SK-N-MC (cell line): ENCODE measurements at regions not wholly inside any gene's neighbourhood (a gene's known extent, or its start where the extent isn't known, plus 50 kb on each side); places are given as distances from the start of the nearest gene placed in this dataset.
"Not testable (repeated sequence)": the region's sequence is repeated elsewhere in the genome, so short reads cannot be mapped to it uniquely, and the experiment has no call there.

Source experiments
- DNase-seq: peaks from one replicate; pipeline ENCODE4 v3.0.0-alpha.2; 2011; ENCODE audit warnings: low read depth, low spot score
- H3K27ac ChIP-seq: fragments of 200-600 bp; sonication (generic); 2 replicates; pipeline ENCODE4 v1.5.1; 2016; ENCODE audit warnings: mixed run types
- H3K36me3 ChIP-seq: fragments of 200-600 bp; sonication (generic); 2 replicates; pipeline ENCODE4 v1.6.1; 2017; ENCODE audit warnings: antibody characterized with exemption, low read length, mixed read lengths; ENCODE audit not compliant: insufficient read depth
- H3K4me3 ChIP-seq: fragments of 200-600 bp; sonication (generic); 2 replicates; pipeline ENCODE4 v1.5.1; 2016
- H3K9ac ChIP-seq: fragments of 200-600 bp; sonication (generic); 2 replicates; pipeline ENCODE4 v1.8.0; 2017; ENCODE audit warnings: mixed run types, mixed read lengths; ENCODE audit not compliant: insufficient read length
- H3K9me3 ChIP-seq: fragments of 200-600 bp; sonication (generic); 2 replicates; pipeline ENCODE4 v1.6.1; 2017; ENCODE audit warnings: low read depth, mild to moderate bottlenecking, antibody characterized with exemption, low read length, moderate library complexity, mixed read lengths
- EZH2 ChIP-seq: fragments of 200-600 bp; sonication (generic); IDR thresholded peaks from one replicate; pipeline ENCODE4 v1.6.1; 2017; ENCODE audit warnings: antibody characterized with exemption
- FOXP2 ChIP-seq: optimal IDR thresholded peaks from 2 replicates; pipeline ENCODE3; 2011; ENCODE audit warnings: mild to moderate bottlenecking, moderate library complexity; ENCODE audit not compliant: insufficient read depth; ENCODE audit errors: extremely low read length, control extremely low read depth
- POLR2AphosphoS5 ChIP-seq: IDR thresholded peaks from 2 replicates; pipeline ENCODE4 v1.6.1; 2012; ENCODE audit warnings: mild to moderate bottlenecking, low read depth, low read length, borderline replicate concordance

GRCh38 chr3:103992469-103992868, 1374.2 kb upstream of the ALCAM start:
- Histone ChIP-seq H3K4me3 (no peak overlapping the region), H3K36me3 (no peaks in the 10 kb centered on the region), H3K9ac (no peak overlapping the region), H3K27ac (no peak overlapping the region), H3K9me3 (no peaks in the 10 kb centered on the region)
- TF ChIP-seq POLR2AphosphoS5, result no peak
- no peak for TF ChIP-seq FOXP2
- TF ChIP-seq EZH2, result no peak
- DNase-seq, result no peak

DNA sequence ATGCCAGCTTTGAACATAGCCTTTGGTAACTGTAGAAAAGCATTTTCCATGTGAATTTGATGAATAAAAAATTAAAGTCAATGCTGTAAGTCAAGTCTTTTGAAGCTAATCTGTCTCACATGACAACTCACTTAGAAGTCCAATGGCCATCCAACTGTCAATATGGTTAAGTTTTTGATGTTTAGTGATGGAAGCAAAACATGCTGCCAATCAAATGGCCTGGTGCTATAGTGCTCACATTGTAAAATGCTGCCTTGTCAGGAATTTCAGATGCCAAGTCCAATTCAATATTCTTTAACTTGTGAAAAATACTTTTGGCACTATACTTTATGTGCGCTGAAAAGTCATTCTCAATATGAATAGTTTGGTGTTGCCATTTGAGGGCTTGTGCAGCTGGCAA, 1361.8 kb upstream of the ALCAM start:
- no peak for DNase-seq
- Histone ChIP-seq H3K9ac (no peak overlapping the region), H3K4me3 (no peak overlapping the region), H3K9me3 (no peaks in the 10 kb centered on the region), H3K27ac (no peak overlapping the region), H3K36me3 (no peaks in the 10 kb centered on the region)
- TF ChIP-seq EZH2, result no peak
- TF ChIP-seq FOXP2, result no peak
- TF ChIP-seq POLR2AphosphoS5, result no peak

DNA sequence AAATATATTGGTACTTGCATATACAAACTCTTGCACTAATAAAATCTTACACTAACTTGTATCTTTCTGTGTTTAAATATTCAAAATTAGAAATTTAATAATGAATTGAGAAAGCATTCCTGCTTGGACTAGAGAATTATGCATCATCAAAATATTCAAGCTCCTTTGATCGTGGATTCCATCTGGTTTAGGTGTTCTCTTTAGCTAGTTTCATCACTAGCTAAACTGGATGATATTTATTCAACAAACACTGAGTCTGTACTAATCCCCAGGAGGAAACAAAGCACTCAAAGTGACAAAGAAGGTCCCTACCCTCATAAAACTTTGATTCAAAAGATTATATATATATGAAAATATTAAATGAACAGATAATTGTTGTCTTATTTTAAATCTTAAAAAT, 1360.9 kb upstream of the ALCAM start:
- H3K9me3 ChIP-seq, result no peaks in the 10 kb centered on the region
- DNase-seq, result no peak
- TF ChIP-seq POLR2AphosphoS5 (no peak), FOXP2 (no peak), EZH2 (no peak)
- H3K36me3 ChIP-seq, result no peaks in the 10 kb centered on the region
- H3K4me3 ChIP-seq, result no peak overlapping the region
- no peak overlapping the region for H3K9ac ChIP-seq
- no peak overlapping the region for H3K27ac ChIP-seq

DNA sequence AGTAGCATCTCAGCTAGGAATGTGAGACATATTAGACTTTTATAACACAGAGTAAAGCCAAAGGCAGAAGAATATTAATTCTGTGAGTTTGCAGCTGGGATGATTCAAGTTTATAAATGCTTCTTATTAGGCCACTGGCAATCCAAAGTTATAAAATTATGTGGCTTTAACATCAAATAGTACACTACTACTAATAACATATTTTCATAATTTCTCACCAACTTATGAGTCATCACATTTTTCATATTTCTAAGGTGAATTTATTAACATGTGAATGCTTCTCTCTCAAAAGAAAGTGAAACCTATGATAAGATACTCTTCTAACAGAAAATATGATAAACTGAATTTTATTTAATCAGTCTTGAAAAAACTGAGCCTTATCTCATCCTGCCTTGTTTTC, 1348.2 kb upstream of the ALCAM start:
- TF ChIP-seq FOXP2, result no peak
- TF ChIP-seq EZH2, result no peak
- no peak for TF ChIP-seq POLR2AphosphoS5
- DNase-seq, result no peak
- H3K4me3 ChIP-seq, result no peak overlapping the region
- no peaks in the 10 kb centered on the region for H3K9me3 ChIP-seq
- no peaks in the 10 kb centered on the region for H3K36me3 ChIP-seq
- no peak overlapping the region for H3K9ac ChIP-seq
- no peak overlapping the region for H3K27ac ChIP-seq

- no peak for TF ChIP-seq EZH2
- no peak for TF ChIP-seq FOXP2
- no peak for TF ChIP-seq POLR2AphosphoS5
- Histone ChIP-seq H3K27ac (no peak overlapping the region), H3K9ac (no peak overlapping the region), H3K36me3 (no peaks in the 10 kb centered on the region), H3K4me3 (no peak overlapping the region), H3K9me3 (no peaks in the 10 kb centered on the region)
- DNase-seq, result no peak
Observed at GRCh38 chr3:104031598-104031997, 1335.1 kb upstream of the ALCAM start.

DNA sequence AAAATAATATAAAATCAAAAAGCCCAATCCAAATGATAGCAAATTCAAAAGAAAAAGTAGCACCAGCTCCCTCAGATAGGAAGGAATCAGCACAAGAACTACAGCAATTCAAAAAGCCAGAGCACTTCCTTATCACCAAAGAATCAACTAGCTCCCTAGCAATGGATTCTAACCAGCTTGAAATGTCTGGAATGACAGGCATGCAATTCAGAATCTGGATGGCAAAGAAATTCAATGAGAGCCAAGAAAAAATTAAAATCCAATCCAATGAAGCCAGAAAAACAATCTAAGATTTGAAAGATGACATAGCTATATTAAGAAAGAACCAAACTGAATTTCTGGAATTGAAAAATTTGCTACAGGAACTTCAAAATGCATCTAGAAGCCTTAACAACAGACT, 1334.4 kb upstream of the ALCAM start:
- H3K9ac ChIP-seq, result no peak overlapping the region
- H3K4me3 ChIP-seq, result no peak overlapping the region
- TF ChIP-seq POLR2AphosphoS5 (no peak), EZH2 (no peak)
- H3K9me3 ChIP-seq, result no peaks in the 10 kb centered on the region
- no peak for DNase-seq
- H3K36me3 ChIP-seq, result no peaks in the 10 kb centered on the region
- no peak overlapping the region for H3K27ac ChIP-seq

DNA sequence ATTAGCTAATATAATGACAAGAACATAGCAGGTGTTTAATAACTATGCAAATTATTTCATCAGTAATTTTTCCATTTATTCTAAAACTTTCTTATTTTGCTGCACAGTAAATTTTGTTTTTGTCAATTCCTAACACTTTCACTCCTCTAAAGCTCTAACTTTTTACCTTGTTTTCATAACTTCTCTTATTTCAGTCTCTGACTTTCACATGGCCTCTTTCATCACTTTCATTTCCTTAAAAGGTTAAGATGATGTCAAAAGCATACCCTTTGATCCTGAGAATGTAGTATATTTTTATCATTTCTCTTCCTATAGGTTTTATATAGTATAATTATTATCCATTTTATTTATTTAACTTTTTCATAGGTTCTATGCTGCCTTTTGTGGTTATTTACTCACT, 1325.8 kb upstream of the ALCAM start:
- no peaks in the 10 kb centered on the region for H3K36me3 ChIP-seq
- H3K9ac ChIP-seq, result no peak overlapping the region
- no peak overlapping the region for H3K27ac ChIP-seq
- H3K9me3 ChIP-seq, result no peaks in the 10 kb centered on the region
- no peak for DNase-seq
- TF ChIP-seq FOXP2, result no peak
- no peak for TF ChIP-seq EZH2
- TF ChIP-seq POLR2AphosphoS5, result no peak
- no peak overlapping the region for H3K4me3 ChIP-seq

- not testable (repeated sequence) for H3K9ac ChIP-seq, DNase-seq, H3K36me3 ChIP-seq, H3K9me3 ChIP-seq, H3K4me3 ChIP-seq, H3K27ac ChIP-seq
Observed at GRCh38 chr3:104043001-104043543, 1323.6 kb upstream of the ALCAM start.

- Histone ChIP-seq H3K4me3 (no peak overlapping the region), H3K9ac (no peak overlapping the region), H3K27ac (no peak overlapping the region), H3K9me3 (no peaks in the 10 kb centered on the region), H3K36me3 (no peaks in the 10 kb centered on the region)
- no peak for DNase-seq
- TF ChIP-seq FOXP2, result no peak
- TF ChIP-seq POLR2AphosphoS5, result no peak
- no peak for TF ChIP-seq EZH2
Observed at GRCh38 chr3:104044002-104044401, 1322.7 kb upstream of the ALCAM start.
